ENCODE measurements at regions not wholly inside any gene's neighbourhood (a gene's known extent, or its start where the extent isn't known, plus 50 kb on each side); places are given as distances from the start of the nearest gene placed in this dataset.

- H3K9me3 ChIP-seq (ENCODE audit: control insufficient read depth, insufficient read depth, low read depth, low read length) = no peaks in the 10 kb centered on the region
- TF ChIP-seq SIN3A (IDR thresholded peaks at IDR 0.05; ENCODE audit: borderline replicate concordance, insufficient read depth, low read depth, low read length) = no peak
- no peak for TF ChIP-seq CTCF (IDR thresholded peaks at IDR 0.05)
- TF ChIP-seq REST (IDR thresholded peaks at IDR 0.05; ENCODE audit: insufficient read depth in 1 of 2, low read depth in 2 of 2, low read length in 1 of 2) = no peak
- TF ChIP-seq TCF7L2 (IDR thresholded peaks at IDR 0.05; ENCODE audit: low read depth, low read length) = no peak
- TF ChIP-seq POLR2AphosphoS5 (IDR thresholded peaks at IDR 0.05; ENCODE audit: low read depth, low read length) = no peak
- H3K4me3 ChIP-seq (ENCODE audit: low read depth in 2 of 2, low read length in 2 of 2) = no peak overlapping the region
- POLR2A ChIA-PET = no interaction called here
- no peak for DNase-seq (ENCODE audit: low read depth, low spot score)
- H3K27me3 ChIP-seq (ENCODE audit: control insufficient read depth, insufficient read depth, low read length) = no peaks in the 10 kb centered on the region
- in situ Hi-C loops (cut with HindIII; ENCODE audit: low pct_unique_long_range_greater_than_20kb, low sequenced_read_pairs) = no loop called here
- ATAC-seq = no peak
- no peak overlapping the region for H3K27ac ChIP-seq (ENCODE audit: low read length)
- no peaks in the 10 kb centered on the region for H3K36me3 ChIP-seq (ENCODE audit: control insufficient read depth, insufficient read depth, low read length)
- CTCF ChIA-PET = no interaction called here
- intact Hi-C loops (cut with micrococcal nuclease; ENCODE audit: unreplicated experiment) = no loop called here
- BruUV-seq (replicated peaks) = no TSS peak
- no peaks in the 10 kb centered on the region for H3K4me1 ChIP-seq (ENCODE audit: control insufficient read depth, insufficient read depth, low read length)
Observed at GRCh38 chr6:112464901-112465665, 118.0 kb downstream of the RFPL4B start.

GRCh38 chr6:112466373-112467151 is 119.4 kb downstream of the RFPL4B start:
- ATAC-seq = peak; percentile 42

More at GRCh38 chr6:112466373-112467151, 119.4 kb downstream of the RFPL4B start:
- H3K36me3 ChIP-seq (ENCODE audit: control insufficient read depth, insufficient read depth, low read length) = no peaks in the 10 kb centered on the region
- in situ Hi-C loops (cut with HindIII; ENCODE audit: low pct_unique_long_range_greater_than_20kb, low sequenced_read_pairs) (no loop called here), intact Hi-C loops (cut with micrococcal nuclease; ENCODE audit: unreplicated experiment) (no loop called here)
- H3K4me1 ChIP-seq (ENCODE audit: control insufficient read depth, insufficient read depth, low read length) = no peaks in the 10 kb centered on the region
- H3K27ac ChIP-seq (ENCODE audit: low read length) = no peak overlapping the region
- H3K9me3 ChIP-seq (ENCODE audit: control insufficient read depth, insufficient read depth, low read depth, low read length) = no peaks in the 10 kb centered on the region
- CTCF ChIA-PET = no interaction called here
- BruUV-seq (replicated peaks) = no TSS peak
- no peaks in the 10 kb centered on the region for H3K27me3 ChIP-seq (ENCODE audit: control insufficient read depth, insufficient read depth, low read length)
- H3K4me3 ChIP-seq (ENCODE audit: low read depth in 2 of 2, low read length in 2 of 2) = no peak overlapping the region
- POLR2A ChIA-PET = no interaction called here
- DNase-seq (ENCODE audit: low read depth, low spot score) = no peak
- no peak for TF ChIP-seq CTCF (IDR thresholded peaks at IDR 0.05)
